GM23248 (cell line): ENCODE measurements at regions not wholly inside any gene's neighbourhood (a gene's known extent, or its start where the extent isn't known, plus 50 kb on each side); places are given as distances from the start of the nearest gene placed in this dataset.
"Not testable (repeated sequence)": the region's sequence is repeated elsewhere in the genome, so short reads cannot be mapped to it uniquely, and the experiment has no call there.

Source experiments
- EZH2 ChIP-seq: fragments of 200-600 bp; sonication (generic); IDR thresholded peaks from 2 replicates; pipeline ENCODE4 v1.6.1; 2018; ENCODE audit warnings: antibody characterized with exemption, mild to moderate bottlenecking; ENCODE audit not compliant: insufficient read depth, poor library complexity, severe bottlenecking
- EZH2phosphoT487 ChIP-seq: fragments of 200-600 bp; sonication (generic); IDR thresholded peaks from 2 replicates; pipeline ENCODE4 v1.6.1; 2018; ENCODE audit warnings: antibody characterized with exemption, moderate library complexity, mild to moderate bottlenecking, low read depth; ENCODE audit not compliant: insufficient read depth

GRCh38 chr1:207196135-207196534, 92.1 kb downstream of the C4BPA start:
- not testable (repeated sequence) for TF ChIP-seq EZH2, EZH2phosphoT487
